Neural progenitor cell (in vitro differentiated cells): ENCODE measurements at regions not wholly inside any gene's neighbourhood (a gene's known extent, or its start where the extent isn't known, plus 50 kb on each side); places are given as distances from the start of the nearest gene placed in this dataset.

Source experiments
- EZH2phosphoT487 ChIP-seq: fragments of 200-600 bp; sonication (generic); IDR thresholded peaks from 2 replicates; pipeline ENCODE4 v1.6.1; 2017; ENCODE audit warnings: antibody characterized with exemption
- TF ChIP-seq, protein P1 (sequence below): fragments of 200-600 bp; sonication (generic); IDR thresholded peaks from 2 replicates; pipeline ENCODE4 v1.5.1; 2017; ENCODE audit warnings: antibody characterized with exemption, mild to moderate bottlenecking

DNA sequence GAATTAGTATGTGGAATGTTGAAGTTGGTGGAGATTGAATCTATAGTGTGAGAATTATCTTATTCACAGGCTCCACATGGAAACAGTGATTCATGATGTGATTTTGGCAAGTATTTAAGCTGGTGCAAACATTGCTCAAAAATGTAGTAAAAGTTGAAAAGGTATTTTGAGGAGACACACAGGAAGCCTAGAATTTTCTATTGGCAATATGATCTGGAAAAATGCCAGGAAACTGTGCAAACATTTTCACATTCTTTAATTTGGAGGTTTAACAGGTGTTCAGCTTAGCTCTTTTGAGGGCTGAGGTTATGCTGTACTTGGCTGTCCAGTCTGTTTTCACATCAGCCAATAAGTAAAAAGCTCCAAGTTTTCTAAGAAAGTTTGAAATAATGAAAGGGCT, 327.3 kb downstream of the RWDD3 start:
- no peak for TF ChIP-seq EZH2phosphoT487
- TF ChIP-seq, protein P1, sequence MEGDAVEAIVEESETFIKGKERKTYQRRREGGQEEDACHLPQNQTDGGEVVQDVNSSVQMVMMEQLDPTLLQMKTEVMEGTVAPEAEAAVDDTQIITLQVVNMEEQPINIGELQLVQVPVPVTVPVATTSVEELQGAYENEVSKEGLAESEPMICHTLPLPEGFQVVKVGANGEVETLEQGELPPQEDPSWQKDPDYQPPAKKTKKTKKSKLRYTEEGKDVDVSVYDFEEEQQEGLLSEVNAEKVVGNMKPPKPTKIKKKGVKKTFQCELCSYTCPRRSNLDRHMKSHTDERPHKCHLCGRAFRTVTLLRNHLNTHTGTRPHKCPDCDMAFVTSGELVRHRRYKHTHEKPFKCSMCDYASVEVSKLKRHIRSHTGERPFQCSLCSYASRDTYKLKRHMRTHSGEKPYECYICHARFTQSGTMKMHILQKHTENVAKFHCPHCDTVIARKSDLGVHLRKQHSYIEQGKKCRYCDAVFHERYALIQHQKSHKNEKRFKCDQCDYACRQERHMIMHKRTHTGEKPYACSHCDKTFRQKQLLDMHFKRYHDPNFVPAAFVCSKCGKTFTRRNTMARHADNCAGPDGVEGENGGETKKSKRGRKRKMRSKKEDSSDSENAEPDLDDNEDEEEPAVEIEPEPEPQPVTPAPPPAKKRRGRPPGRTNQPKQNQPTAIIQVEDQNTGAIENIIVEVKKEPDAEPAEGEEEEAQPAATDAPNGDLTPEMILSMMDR = no peak
